GM18873 (cell line): ENCODE measurements at regions not wholly inside any gene's neighbourhood (a gene's known extent, or its start where the extent isn't known, plus 50 kb on each side); places are given as distances from the start of the nearest gene placed in this dataset.

ENCODE experiments used
- ATAC-seq: cut with Tn5 transposase; IDR thresholded peaks from one replicate; pipeline ENCODE4 v1.9.1; 2021; ENCODE audit warnings: mild to moderate bottlenecking, moderate library complexity, moderate number of reproducible peaks; ENCODE audit not compliant: unreplicated experiment, low FRiP score

GRCh38 chr17:70886648-70887047, 717.3 kb downstream of the KCNJ2 start:
- ATAC-seq, result no peak

GRCh38 chr17:70888324-70888723, 719.0 kb downstream of the KCNJ2 start:
- ATAC-seq, result no peak

GRCh38 chr17:70891306-70891705, 722.0 kb downstream of the KCNJ2 start:
- ATAC-seq, result no peak

GRCh38 chr17:70892527-70892926, 723.2 kb downstream of the KCNJ2 start:
- ATAC-seq, result no peak

GRCh38 chr17:70896843-70897242, 727.5 kb downstream of the KCNJ2 start:
- no peak for ATAC-seq

GRCh38 chr17:70897446-70897845, 728.1 kb downstream of the KCNJ2 start:
- ATAC-seq, result no peak

GRCh38 chr17:70901870-70902269, 732.5 kb downstream of the KCNJ2 start:
- ATAC-seq, result no peak

- ATAC-seq, result no peak
Observed at GRCh38 chr17:70905796-70906195, 736.5 kb downstream of the KCNJ2 start.

- ATAC-seq, result no peak
Observed at GRCh38 chr17:70906808-70907207, 737.5 kb downstream of the KCNJ2 start.

- no peak for ATAC-seq
Observed at GRCh38 chr17:70912716-70913485, 743.6 kb downstream of the KCNJ2 start.

GRCh38 chr17:70916469-70916868, 747.1 kb downstream of the KCNJ2 start:
- no peak for ATAC-seq

GRCh38 chr17:70919241-70919640, 749.9 kb downstream of the KCNJ2 start:
- no peak for ATAC-seq

- no peak for ATAC-seq
Observed at GRCh38 chr17:70920416-70920815, 751.1 kb downstream of the KCNJ2 start.

- no peak for ATAC-seq
Observed at GRCh38 chr17:70922268-70922667, 752.9 kb downstream of the KCNJ2 start.

GRCh38 chr17:70924776-70925175, 755.4 kb downstream of the KCNJ2 start:
- no peak for ATAC-seq

- ATAC-seq, result no peak
Observed at GRCh38 chr17:70929226-70929625, 759.9 kb downstream of the KCNJ2 start.

- no peak for ATAC-seq
Observed at GRCh38 chr17:70934231-70934630, 764.9 kb downstream of the KCNJ2 start.

GRCh38 chr17:70934835-70935234, 765.5 kb downstream of the KCNJ2 start:
- ATAC-seq, result no peak

- ATAC-seq, result no peak
Observed at GRCh38 chr17:70936724-70937123, 767.4 kb downstream of the KCNJ2 start.

GRCh38 chr17:70938336-70938735, 769.0 kb downstream of the KCNJ2 start:
- ATAC-seq, result no peak

GRCh38 chr17:70945386-70945785, 776.1 kb downstream of the KCNJ2 start:
- no peak for ATAC-seq

- ATAC-seq, result no peak
Observed at GRCh38 chr17:70947215-70947614, 777.9 kb downstream of the KCNJ2 start.
